ENCODE measurements at regions not wholly inside any gene's neighbourhood (a gene's known extent, or its start where the extent isn't known, plus 50 kb on each side); places are given as distances from the start of the nearest gene placed in this dataset.

- ChIA-PET POLR2A (no interaction called here), CTCF (no interaction called here)
- DNase-seq = no peak
- peaks cover 0 to 2% (median 0%) of the 10 kb centered on the region in 5 experiments for H3K9me3 ChIP-seq (ENCODE audit: control extremely low read depth in 1 of 5, control insufficient read depth in 4 of 5, insufficient read depth in 2 of 5, low read depth in 1 of 5, low read length in 4 of 5)
- H3K4me3 ChIP-seq (ENCODE audit: control insufficient read depth in 1 of 7, extremely low read depth in 1 of 7, insufficient read depth in 4 of 7, low read depth in 2 of 7, low read length in 6 of 7) = no peak overlapping the region
- H3K27me3 ChIP-seq (replicated peaks in 2 of 5; ENCODE audit: control insufficient read depth in 4 of 5, insufficient read depth in 5 of 5, low read length in 4 of 5) = no peaks in the 10 kb centered on the region
- no CpG with 5 or more reads among the region's 2 CpGs for WGBS (ENCODE audit: insufficient coverage)
- no peaks in the 10 kb centered on the region for H3K36me3 ChIP-seq (ENCODE audit: control insufficient read depth in 4 of 4, insufficient read depth in 4 of 4, low read length in 3 of 4)
- no peak overlapping the region for H3K27ac ChIP-seq (ENCODE audit: insufficient read depth in 1 of 2, low read depth in 1 of 2, low read length in 2 of 2, poor library complexity in 1 of 2, severe bottlenecking in 2 of 2)
- H3K4me1 ChIP-seq (ENCODE audit: control extremely low read depth in 1 of 4, control insufficient read depth in 4 of 4, insufficient read depth in 4 of 4, low read length in 3 of 4) = no peaks in the 10 kb centered on the region
Observed at GRCh38 chr13:82220641-82221040, 1661.6 kb downstream of the SLITRK1 start.

DNA sequence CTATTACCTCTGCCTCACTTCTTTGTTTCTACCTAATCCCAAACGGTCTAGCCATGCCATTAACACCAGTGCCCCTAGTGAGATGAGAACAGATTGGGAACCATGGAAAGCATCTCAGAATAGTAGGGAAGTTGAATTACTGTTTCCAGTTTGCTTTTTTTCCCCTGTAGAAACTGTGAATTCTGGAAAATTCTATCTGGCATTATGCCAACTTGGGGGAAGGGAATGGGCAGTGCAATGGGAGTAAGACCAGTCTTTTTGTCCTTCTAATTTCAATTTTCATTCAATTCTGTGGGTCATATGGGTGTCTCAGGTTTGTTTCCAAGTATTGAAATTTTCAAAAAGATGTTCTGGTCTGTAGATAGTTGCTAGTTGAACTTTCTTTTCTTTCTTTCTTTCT is 1666.1 kb downstream of the SLITRK1 start:
- no peak overlapping the region for H3K27ac ChIP-seq (ENCODE audit: insufficient read depth in 1 of 2, low read depth in 1 of 2, low read length in 2 of 2, poor library complexity in 1 of 2, severe bottlenecking in 2 of 2)
- no peak for DNase-seq
- no peak overlapping the region for H3K4me3 ChIP-seq (ENCODE audit: control insufficient read depth in 1 of 7, extremely low read depth in 1 of 7, insufficient read depth in 4 of 7, low read depth in 2 of 7, low read length in 6 of 7)
- H3K36me3 ChIP-seq (ENCODE audit: control insufficient read depth in 4 of 4, insufficient read depth in 4 of 4, low read length in 3 of 4) = no peaks in the 10 kb centered on the region
- H3K27me3 ChIP-seq (replicated peaks in 2 of 5; ENCODE audit: control insufficient read depth in 4 of 5, insufficient read depth in 5 of 5, low read length in 4 of 5) = no peaks in the 10 kb centered on the region
- ChIA-PET POLR2A (no interaction called here), CTCF (no interaction called here)
- H3K4me1 ChIP-seq (ENCODE audit: control extremely low read depth in 1 of 4, control insufficient read depth in 4 of 4, insufficient read depth in 4 of 4, low read length in 3 of 4) = no peaks in the 10 kb centered on the region
- 100% methylated on average over 1 of the region's 1 CpG for WGBS (ENCODE audit: insufficient coverage)
- H3K9me3 ChIP-seq (ENCODE audit: control extremely low read depth in 1 of 5, control insufficient read depth in 4 of 5, insufficient read depth in 2 of 5, low read depth in 1 of 5, low read length in 4 of 5) = peaks cover 0 to 6% (median 0%) of the 10 kb centered on the region in 5 experiments

GRCh38 chr13:82214341-82214740 is 1667.9 kb downstream of the SLITRK1 start:
- Histone ChIP-seq H3K9me3 (ENCODE audit: control extremely low read depth in 1 of 5, control insufficient read depth in 4 of 5, insufficient read depth in 2 of 5, low read depth in 1 of 5, low read length in 4 of 5) (peaks cover 0 to 6% (median 0%) of the 10 kb centered on the region in 5 experiments), H3K4me1 (ENCODE audit: control extremely low read depth in 1 of 4, control insufficient read depth in 4 of 4, insufficient read depth in 4 of 4, low read length in 3 of 4) (no peaks in the 10 kb centered on the region), H3K36me3 (ENCODE audit: control insufficient read depth in 4 of 4, insufficient read depth in 4 of 4, low read length in 3 of 4) (no peaks in the 10 kb centered on the region), H3K27me3 (replicated peaks in 2 of 5; ENCODE audit: control insufficient read depth in 4 of 5, insufficient read depth in 5 of 5, low read length in 4 of 5) (no peaks in the 10 kb centered on the region), H3K27ac (ENCODE audit: insufficient read depth in 1 of 2, low read depth in 1 of 2, low read length in 2 of 2, poor library complexity in 1 of 2, severe bottlenecking in 2 of 2) (no peak overlapping the region), H3K4me3 (ENCODE audit: control insufficient read depth in 1 of 7, extremely low read depth in 1 of 7, insufficient read depth in 4 of 7, low read depth in 2 of 7, low read length in 6 of 7) (no peak overlapping the region)
- no peak for DNase-seq
- CTCF ChIA-PET = no interaction called here
- POLR2A ChIA-PET = no interaction called here

- CTCF ChIA-PET = no interaction called here
- H3K4me3 ChIP-seq (ENCODE audit: control insufficient read depth in 1 of 7, extremely low read depth in 1 of 7, insufficient read depth in 4 of 7, low read depth in 2 of 7, low read length in 6 of 7) = no peak overlapping the region
- no peak for DNase-seq
- H3K9me3 ChIP-seq (ENCODE audit: control extremely low read depth in 1 of 5, control insufficient read depth in 4 of 5, insufficient read depth in 2 of 5, low read depth in 1 of 5, low read length in 4 of 5) = peaks cover 0 to 14% (median 4%) of the 10 kb centered on the region in 5 experiments
- no peaks in the 10 kb centered on the region for H3K27me3 ChIP-seq (replicated peaks in 2 of 5; ENCODE audit: control insufficient read depth in 4 of 5, insufficient read depth in 5 of 5, low read length in 4 of 5)
- H3K36me3 ChIP-seq (ENCODE audit: control insufficient read depth in 4 of 4, insufficient read depth in 4 of 4, low read length in 3 of 4) = no peaks in the 10 kb centered on the region
- WGBS (ENCODE audit: insufficient coverage) = 98% methylated on average over 6 of the region's 6 CpGs
- H3K4me1 ChIP-seq (ENCODE audit: control extremely low read depth in 1 of 4, control insufficient read depth in 4 of 4, insufficient read depth in 4 of 4, low read length in 3 of 4) = no peaks in the 10 kb centered on the region
- POLR2A ChIA-PET = no interaction called here
- H3K27ac ChIP-seq (ENCODE audit: insufficient read depth in 1 of 2, low read depth in 1 of 2, low read length in 2 of 2, poor library complexity in 1 of 2, severe bottlenecking in 2 of 2) = no peak overlapping the region
Observed at GRCh38 chr13:82206241-82206640, 1676.0 kb downstream of the SLITRK1 start.

- Histone ChIP-seq H3K27me3 (replicated peaks in 2 of 5; ENCODE audit: control insufficient read depth in 4 of 5, insufficient read depth in 5 of 5, low read length in 4 of 5) (no peaks in the 10 kb centered on the region), H3K9me3 (ENCODE audit: control extremely low read depth in 1 of 5, control insufficient read depth in 4 of 5, insufficient read depth in 2 of 5, low read depth in 1 of 5, low read length in 4 of 5) (peaks cover 0 to 14% (median 4%) of the 10 kb centered on the region in 5 experiments), H3K36me3 (ENCODE audit: control insufficient read depth in 4 of 4, insufficient read depth in 4 of 4, low read length in 3 of 4) (no peaks in the 10 kb centered on the region), H3K4me1 (ENCODE audit: control extremely low read depth in 1 of 4, control insufficient read depth in 4 of 4, insufficient read depth in 4 of 4, low read length in 3 of 4) (no peaks in the 10 kb centered on the region), H3K27ac (ENCODE audit: insufficient read depth in 1 of 2, low read depth in 1 of 2, low read length in 2 of 2, poor library complexity in 1 of 2, severe bottlenecking in 2 of 2) (no peak overlapping the region), H3K4me3 (ENCODE audit: control insufficient read depth in 1 of 7, extremely low read depth in 1 of 7, insufficient read depth in 4 of 7, low read depth in 2 of 7, low read length in 6 of 7) (no peak overlapping the region)
- no peak for DNase-seq
- WGBS (ENCODE audit: insufficient coverage) = no CpG with 5 or more reads among the region's 1 CpG
- ChIA-PET POLR2A (no interaction called here), CTCF (no interaction called here)
Observed at GRCh38 chr13:82202398-82202797, 1679.9 kb downstream of the SLITRK1 start.

DNA sequence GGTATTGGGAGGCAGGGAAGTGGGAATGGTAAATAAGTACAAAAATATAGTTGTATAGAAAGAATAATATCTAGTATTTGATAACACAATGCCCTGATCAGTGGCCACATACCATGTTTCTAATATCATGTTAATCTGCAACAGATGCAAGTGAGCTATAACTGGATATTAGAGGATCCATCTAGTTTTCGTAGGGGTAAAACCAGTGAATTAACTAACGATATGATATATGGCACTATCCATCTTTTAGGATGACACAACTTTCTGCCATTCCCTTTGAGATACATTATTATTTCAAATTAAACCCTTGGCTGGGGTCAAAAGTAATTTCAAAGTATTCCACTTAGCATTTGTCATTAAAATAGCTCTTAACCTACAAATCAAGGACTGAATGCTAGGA is 1686.2 kb downstream of the SLITRK1 start:
- no peaks in the 10 kb centered on the region for H3K27me3 ChIP-seq (replicated peaks in 2 of 5; ENCODE audit: control insufficient read depth in 4 of 5, insufficient read depth in 5 of 5, low read length in 4 of 5)
- DNase-seq = no peak
- ChIA-PET POLR2A (no interaction called here), CTCF (interaction anchor here (1.2 kb wide), 1 partner anchor 15 kb away, joined by 4 read pairs; no protein-coding TSS in a partner anchor)
- H3K27ac ChIP-seq (ENCODE audit: insufficient read depth in 1 of 2, low read depth in 1 of 2, low read length in 2 of 2, poor library complexity in 1 of 2, severe bottlenecking in 2 of 2) = no peak overlapping the region
- H3K4me1 ChIP-seq (ENCODE audit: control extremely low read depth in 1 of 4, control insufficient read depth in 4 of 4, insufficient read depth in 4 of 4, low read length in 3 of 4) = no peaks in the 10 kb centered on the region
- no peak overlapping the region for H3K4me3 ChIP-seq (ENCODE audit: control insufficient read depth in 1 of 7, extremely low read depth in 1 of 7, insufficient read depth in 4 of 7, low read depth in 2 of 7, low read length in 6 of 7)
- 100% methylated on average over 1 of the region's 2 CpGs for WGBS (ENCODE audit: insufficient coverage)
- H3K9me3 ChIP-seq (ENCODE audit: control extremely low read depth in 1 of 5, control insufficient read depth in 4 of 5, insufficient read depth in 2 of 5, low read depth in 1 of 5, low read length in 4 of 5) = no peaks in the 10 kb centered on the region
- no peaks in the 10 kb centered on the region for H3K36me3 ChIP-seq (ENCODE audit: control insufficient read depth in 4 of 4, insufficient read depth in 4 of 4, low read length in 3 of 4)

DNA sequence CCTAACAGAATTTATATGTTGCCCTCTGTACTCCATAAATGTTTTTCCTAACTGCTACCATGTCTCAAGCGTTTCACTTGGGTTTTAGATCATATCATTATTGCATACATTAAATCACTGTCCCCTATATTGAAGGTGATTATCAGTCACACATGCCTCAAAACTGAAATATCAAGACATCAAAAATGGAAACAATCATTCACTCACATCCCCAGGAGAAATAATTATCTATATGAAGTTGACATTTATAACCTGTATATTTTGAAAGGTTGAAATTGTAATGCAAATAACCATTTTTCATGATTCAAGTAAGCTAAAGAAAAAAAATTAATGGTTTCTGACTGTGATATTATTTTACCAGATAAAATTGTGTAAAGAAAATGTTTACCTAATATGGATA is 1695.0 kb downstream of the SLITRK1 start:
- DNase-seq = no peak
- H3K27me3 ChIP-seq (replicated peaks in 2 of 5; ENCODE audit: control insufficient read depth in 4 of 5, insufficient read depth in 5 of 5, low read length in 4 of 5) = no peaks in the 10 kb centered on the region
- WGBS (ENCODE audit: insufficient coverage) = no CpG with 5 or more reads among the region's 1 CpG
- no peaks in the 10 kb centered on the region for H3K36me3 ChIP-seq (ENCODE audit: control insufficient read depth in 4 of 4, insufficient read depth in 4 of 4, low read length in 3 of 4)
- no peak overlapping the region for H3K4me3 ChIP-seq (ENCODE audit: control insufficient read depth in 1 of 7, extremely low read depth in 1 of 7, insufficient read depth in 4 of 7, low read depth in 2 of 7, low read length in 6 of 7)
- ChIA-PET CTCF (no interaction called here), POLR2A (no interaction called here)
- H3K4me1 ChIP-seq (ENCODE audit: control extremely low read depth in 1 of 4, control insufficient read depth in 4 of 4, insufficient read depth in 4 of 4, low read length in 3 of 4) = no peaks in the 10 kb centered on the region
- H3K9me3 ChIP-seq (ENCODE audit: control extremely low read depth in 1 of 5, control insufficient read depth in 4 of 5, insufficient read depth in 2 of 5, low read depth in 1 of 5, low read length in 4 of 5) = no peaks in the 10 kb centered on the region
- no peak overlapping the region for H3K27ac ChIP-seq (ENCODE audit: insufficient read depth in 1 of 2, low read depth in 1 of 2, low read length in 2 of 2, poor library complexity in 1 of 2, severe bottlenecking in 2 of 2)

- Histone ChIP-seq H3K9me3 (ENCODE audit: control extremely low read depth in 1 of 5, control insufficient read depth in 4 of 5, insufficient read depth in 2 of 5, low read depth in 1 of 5, low read length in 4 of 5) (no peaks in the 10 kb centered on the region), H3K36me3 (ENCODE audit: control insufficient read depth in 4 of 4, insufficient read depth in 4 of 4, low read length in 3 of 4) (no peaks in the 10 kb centered on the region), H3K27me3 (replicated peaks in 2 of 5; ENCODE audit: control insufficient read depth in 4 of 5, insufficient read depth in 5 of 5, low read length in 4 of 5) (no peaks in the 10 kb centered on the region), H3K27ac (ENCODE audit: insufficient read depth in 1 of 2, low read depth in 1 of 2, low read length in 2 of 2, poor library complexity in 1 of 2, severe bottlenecking in 2 of 2) (no peak overlapping the region), H3K4me3 (ENCODE audit: control insufficient read depth in 1 of 7, extremely low read depth in 1 of 7, insufficient read depth in 4 of 7, low read depth in 2 of 7, low read length in 6 of 7) (no peak overlapping the region), H3K4me1 (ENCODE audit: control extremely low read depth in 1 of 4, control insufficient read depth in 4 of 4, insufficient read depth in 4 of 4, low read length in 3 of 4) (no peaks in the 10 kb centered on the region)
- CTCF ChIA-PET = no interaction called here
- POLR2A ChIA-PET = no interaction called here
- DNase-seq = no peak
Observed at GRCh38 chr13:82176751-82177150, 1705.5 kb downstream of the SLITRK1 start.

Measured in common myeloid progenitor, CD34-positive (primary cell).